ENCODE measurements at regions not wholly inside any gene's neighbourhood (a gene's known extent, or its start where the extent isn't known, plus 50 kb on each side); places are given as distances from the start of the nearest gene placed in this dataset.

GRCh38 chr2:14015113-14015630 lies 617.3 kb upstream of the LRATD1 start:
- DNase-seq (no peak), ATAC-seq (replicated peaks in 1 of 4) (no peak)
- ChIA-PET CTCF (no interaction called here), POLR2A (no interaction called here)
- Mint-ChIP-seq H3K4me1 (no peaks in the 10 kb centered on the region), H3K36me3 (no peaks in the 10 kb centered on the region), H3K27ac (no peak overlapping the region), H3K27me3 (no peaks in the 10 kb centered on the region), H3K4me3 (no peak overlapping the region), H3K9me3 (peaks cover 3 to 20% (median 4%) of the 10 kb centered on the region in 3 donors)
- Histone ChIP-seq H3K27ac (ENCODE audit: low read length) (no peak overlapping the region), H3K4me3 (ENCODE audit: control insufficient read depth in 1 of 2, extremely low read depth in 1 of 2, low read length in 1 of 2) (no peak overlapping the region), H3K36me3 (ENCODE audit: control insufficient read depth in 2 of 2, extremely low read depth in 1 of 2, insufficient read depth in 1 of 2, low read length in 1 of 2) (no peaks in the 10 kb centered on the region), H3K27me3 (replicated peaks in 1 of 2; ENCODE audit: control insufficient read depth in 2 of 2, extremely low read depth in 1 of 2, insufficient read depth in 2 of 2, low read length in 1 of 2) (no peaks in the 10 kb centered on the region), H3K9me3 (no peaks in the 10 kb centered on the region), H3K4me1 (ENCODE audit: control insufficient read depth in 1 of 2, extremely low read depth in 1 of 2, insufficient read depth in 2 of 2, low read length in 2 of 2) (no peaks in the 10 kb centered on the region)
- no CpG with 5 or more reads among the region's 4 CpGs for WGBS (ENCODE audit: insufficient coverage)

- DNase-seq = no peak
- CTCF ChIA-PET = no interaction called here
- Mint-ChIP-seq H3K27me3 (no peaks in the 10 kb centered on the region), H3K4me3 (no peak overlapping the region), H3K27ac (no peak overlapping the region), H3K36me3 (no peaks in the 10 kb centered on the region), H3K4me1 (no peaks in the 10 kb centered on the region), H3K9me3 (peaks cover 3 to 20% (median 5%) of the 10 kb centered on the region in 3 donors)
- H3K27ac ChIP-seq (ENCODE audit: low read length) = no peak overlapping the region
- ATAC-seq (replicated peaks in 1 of 4) = no peak
- H3K4me3 ChIP-seq (ENCODE audit: control insufficient read depth in 1 of 2, extremely low read depth in 1 of 2, low read length in 1 of 2) = no peak overlapping the region
- POLR2A ChIA-PET = no interaction called here
- H3K9me3 ChIP-seq = no peaks in the 10 kb centered on the region
- H3K27me3 ChIP-seq (replicated peaks in 1 of 2; ENCODE audit: control insufficient read depth in 2 of 2, extremely low read depth in 1 of 2, insufficient read depth in 2 of 2, low read length in 1 of 2) = no peaks in the 10 kb centered on the region
- H3K4me1 ChIP-seq (ENCODE audit: control insufficient read depth in 1 of 2, extremely low read depth in 1 of 2, insufficient read depth in 2 of 2, low read length in 2 of 2) = no peaks in the 10 kb centered on the region
- no peaks in the 10 kb centered on the region for H3K36me3 ChIP-seq (ENCODE audit: control insufficient read depth in 2 of 2, extremely low read depth in 1 of 2, insufficient read depth in 1 of 2, low read length in 1 of 2)
Observed at GRCh38 chr2:14016289-14016955, 616.1 kb upstream of the LRATD1 start.

- no peak for ATAC-seq (replicated peaks in 1 of 4)
Observed at GRCh38 chr2:14018620-14019019, 613.9 kb upstream of the LRATD1 start.

GRCh38 chr2:14023558-14023957 lies 609.0 kb upstream of the LRATD1 start:
- Mint-ChIP-seq H3K4me3 (no peak overlapping the region), H3K9me3 (peaks cover 5 to 12% (median 10%) of the 10 kb centered on the region in 3 donors), H3K27me3 (no peaks in the 10 kb centered on the region), H3K27ac (no peak overlapping the region), H3K4me1 (no peaks in the 10 kb centered on the region), H3K36me3 (no peaks in the 10 kb centered on the region)
- ChIA-PET POLR2A (no interaction called here), CTCF (no interaction called here)
- no peak overlapping the region for H3K27ac ChIP-seq (ENCODE audit: low read length)
- no peak overlapping the region for H3K4me3 ChIP-seq (ENCODE audit: control insufficient read depth in 1 of 2, extremely low read depth in 1 of 2, low read length in 1 of 2)
- H3K36me3 ChIP-seq (ENCODE audit: control insufficient read depth in 2 of 2, extremely low read depth in 1 of 2, insufficient read depth in 1 of 2, low read length in 1 of 2) = no peaks in the 10 kb centered on the region
- no peaks in the 10 kb centered on the region for H3K9me3 ChIP-seq
- no peaks in the 10 kb centered on the region for H3K27me3 ChIP-seq (replicated peaks in 1 of 2; ENCODE audit: control insufficient read depth in 2 of 2, extremely low read depth in 1 of 2, insufficient read depth in 2 of 2, low read length in 1 of 2)
- 87% methylated on average over 3 of the region's 6 CpGs for WGBS (ENCODE audit: insufficient coverage)
- DNase-seq (no peak), ATAC-seq (replicated peaks in 1 of 4) (no peak)
- no peaks in the 10 kb centered on the region for H3K4me1 ChIP-seq (ENCODE audit: control insufficient read depth in 1 of 2, extremely low read depth in 1 of 2, insufficient read depth in 2 of 2, low read length in 2 of 2)

More at GRCh38 chr2:14018620-14019019, 613.9 kb upstream of the LRATD1 start:
- Mint-ChIP-seq H3K4me3 (no peak overlapping the region), H3K27me3 (no peaks in the 10 kb centered on the region), H3K9me3 (peaks cover 5 to 12% (median 7%) of the 10 kb centered on the region in 3 donors), H3K27ac (no peak overlapping the region), H3K36me3 (no peaks in the 10 kb centered on the region), H3K4me1 (no peaks in the 10 kb centered on the region)
- Histone ChIP-seq H3K4me3 (ENCODE audit: control insufficient read depth in 1 of 2, extremely low read depth in 1 of 2, low read length in 1 of 2) (no peak overlapping the region), H3K9me3 (no peaks in the 10 kb centered on the region), H3K36me3 (ENCODE audit: control insufficient read depth in 2 of 2, extremely low read depth in 1 of 2, insufficient read depth in 1 of 2, low read length in 1 of 2) (no peaks in the 10 kb centered on the region), H3K27ac (ENCODE audit: low read length) (no peak overlapping the region), H3K4me1 (ENCODE audit: control insufficient read depth in 1 of 2, extremely low read depth in 1 of 2, insufficient read depth in 2 of 2, low read length in 2 of 2) (no peaks in the 10 kb centered on the region), H3K27me3 (replicated peaks in 1 of 2; ENCODE audit: control insufficient read depth in 2 of 2, extremely low read depth in 1 of 2, insufficient read depth in 2 of 2, low read length in 1 of 2) (no peaks in the 10 kb centered on the region)
- CTCF ChIA-PET = no interaction called here
- DNase-seq = no peak
- POLR2A ChIA-PET = no interaction called here
- WGBS (ENCODE audit: insufficient coverage) = no CpG with 5 or more reads among the region's 4 CpGs

- no peaks in the 10 kb centered on the region for H3K36me3 Mint-ChIP-seq
- DNase-seq (no peak), ATAC-seq (replicated peaks in 1 of 4) (no peak)
- Histone ChIP-seq H3K4me3 (ENCODE audit: control insufficient read depth in 1 of 2, extremely low read depth in 1 of 2, low read length in 1 of 2) (no peak overlapping the region), H3K36me3 (ENCODE audit: control insufficient read depth in 2 of 2, extremely low read depth in 1 of 2, insufficient read depth in 1 of 2, low read length in 1 of 2) (no peaks in the 10 kb centered on the region), H3K27ac (ENCODE audit: low read length) (no peak overlapping the region), H3K27me3 (replicated peaks in 1 of 2; ENCODE audit: control insufficient read depth in 2 of 2, extremely low read depth in 1 of 2, insufficient read depth in 2 of 2, low read length in 1 of 2) (no peaks in the 10 kb centered on the region), H3K4me1 (ENCODE audit: control insufficient read depth in 1 of 2, extremely low read depth in 1 of 2, insufficient read depth in 2 of 2, low read length in 2 of 2) (no peaks in the 10 kb centered on the region), H3K9me3 (no peaks in the 10 kb centered on the region)
- ChIA-PET CTCF (no interaction called here), POLR2A (no interaction called here)
- 72% methylated on average over 2 of the region's 2 CpGs for WGBS (ENCODE audit: insufficient coverage)
- peaks cover 8 to 14% (median 10%) of the 10 kb centered on the region in 3 donors for H3K9me3 Mint-ChIP-seq
- no peaks in the 10 kb centered on the region for H3K27me3 Mint-ChIP-seq
- no peak overlapping the region for H3K27ac Mint-ChIP-seq
- H3K4me1 Mint-ChIP-seq = no peaks in the 10 kb centered on the region
- no peak overlapping the region for H3K4me3 Mint-ChIP-seq
Observed at GRCh38 chr2:14039134-14039533, 593.4 kb upstream of the LRATD1 start.

GRCh38 chr2:14047491-14047890 lies 585.0 kb upstream of the LRATD1 start:
- no peaks in the 10 kb centered on the region for H3K4me1 ChIP-seq (ENCODE audit: control insufficient read depth in 1 of 2, extremely low read depth in 1 of 2, insufficient read depth in 2 of 2, low read length in 2 of 2)
- no peak overlapping the region for H3K27ac Mint-ChIP-seq
- CTCF ChIA-PET = no interaction called here
- ATAC-seq (replicated peaks in 1 of 4) = no peak
- no peak overlapping the region for H3K27ac ChIP-seq (ENCODE audit: low read length)
- H3K27me3 Mint-ChIP-seq = no peaks in the 10 kb centered on the region
- POLR2A ChIA-PET = no interaction called here
- no peaks in the 10 kb centered on the region for H3K36me3 ChIP-seq (ENCODE audit: control insufficient read depth in 2 of 2, extremely low read depth in 1 of 2, insufficient read depth in 1 of 2, low read length in 1 of 2)
- no peak overlapping the region for H3K4me3 Mint-ChIP-seq
- no peaks in the 10 kb centered on the region for H3K27me3 ChIP-seq (replicated peaks in 1 of 2; ENCODE audit: control insufficient read depth in 2 of 2, extremely low read depth in 1 of 2, insufficient read depth in 2 of 2, low read length in 1 of 2)
- peaks cover 5 to 6% (median 6%) of the 10 kb centered on the region in 3 donors for H3K9me3 Mint-ChIP-seq
- H3K4me1 Mint-ChIP-seq = no peaks in the 10 kb centered on the region
- H3K36me3 Mint-ChIP-seq = no peaks in the 10 kb centered on the region
- no peak overlapping the region for H3K4me3 ChIP-seq (ENCODE audit: control insufficient read depth in 1 of 2, extremely low read depth in 1 of 2, low read length in 1 of 2)
- no peaks in the 10 kb centered on the region for H3K9me3 ChIP-seq
- no CpG with 5 or more reads among the region's 2 CpGs for WGBS (ENCODE audit: insufficient coverage)
- DNase-seq = no peak

GRCh38 chr2:14051401-14051800 lies 581.1 kb upstream of the LRATD1 start:
- WGBS (ENCODE audit: insufficient coverage) = 64% methylated on average over 2 of the region's 2 CpGs
- no peak for ATAC-seq (replicated peaks in 1 of 4)
- no peaks in the 10 kb centered on the region for H3K36me3 ChIP-seq (ENCODE audit: control insufficient read depth in 2 of 2, extremely low read depth in 1 of 2, insufficient read depth in 1 of 2, low read length in 1 of 2)
- no peaks in the 10 kb centered on the region for H3K27me3 Mint-ChIP-seq
- POLR2A ChIA-PET = no interaction called here
- no peak for DNase-seq
- H3K9me3 ChIP-seq = peaks cover 3% of the 10 kb centered on the region
- no peak overlapping the region for H3K27ac ChIP-seq (ENCODE audit: low read length)
- no peaks in the 10 kb centered on the region for H3K27me3 ChIP-seq (replicated peaks in 1 of 2; ENCODE audit: control insufficient read depth in 2 of 2, extremely low read depth in 1 of 2, insufficient read depth in 2 of 2, low read length in 1 of 2)
- no peak overlapping the region for H3K4me3 ChIP-seq (ENCODE audit: control insufficient read depth in 1 of 2, extremely low read depth in 1 of 2, low read length in 1 of 2)
- no peak overlapping the region for H3K27ac Mint-ChIP-seq
- H3K4me3 Mint-ChIP-seq = no peak overlapping the region
- no peaks in the 10 kb centered on the region for H3K4me1 Mint-ChIP-seq
- H3K4me1 ChIP-seq (ENCODE audit: control insufficient read depth in 1 of 2, extremely low read depth in 1 of 2, insufficient read depth in 2 of 2, low read length in 2 of 2) = no peaks in the 10 kb centered on the region
- CTCF ChIA-PET = no interaction called here
- H3K9me3 Mint-ChIP-seq = peaks cover 3 to 9% (median 6%) of the 10 kb centered on the region in 3 donors
- no peaks in the 10 kb centered on the region for H3K36me3 Mint-ChIP-seq

Data from T-cell (primary cell).